Endothelial cell of umbilical vein (primary cell): ENCODE measurements at regions not wholly inside any gene's neighbourhood (a gene's known extent, or its start where the extent isn't known, plus 50 kb on each side); places are given as distances from the start of the nearest gene placed in this dataset.

Source experiments
- BruUV-seq: library from RNA; stranded (reverse); fragments of 400-500 nt; replicated peaks from 2 replicates; lab custom pipeline; 2021; lab: Mats Ljungman, UMichigan
- CTCF ChIA-PET: fragments of 300-600, 350-600 bp; sonication (Branson Sonifier 250); formaldehyde crosslinking; loops from one replicate; lab custom pipeline; 2021; ENCODE audit warnings: antibody characterized with exemption, inconsistent platforms; lab: Charles Lee
- POLR2A ChIA-PET: fragments of 300-600, 350-600 bp; sonication (Branson Sonifier 250); formaldehyde crosslinking; loops from one replicate; lab custom pipeline; 2021; ENCODE audit warnings: antibody characterized with exemption, inconsistent platforms; lab: Charles Lee
- DNase-seq: peaks from one replicate; pipeline ENCODE4 v3.0.0-alpha.2; 2011; ENCODE audit warnings: low read depth, low spot score
- FAIRE-seq: peaks from 2 replicates; lab custom pipeline; 2011; peaks lifted over from hg19 to GRCh38; lab: Jason Lieb, UNC
- H2AFZ ChIP-seq: 2 replicates; pipeline ENCODE4 v1.6.0; 2012; ENCODE audit warnings: low read depth, low read length, control low read depth, inconsistent platforms
- H3K27ac ChIP-seq: 2 replicates; pipeline ENCODE4 v1.5.1; 2011; ENCODE audit warnings: low read depth, mild to moderate bottlenecking, control low read depth, low read length, moderate library complexity; ENCODE audit not compliant: insufficient read depth
- H3K27me3 ChIP-seq, 2 experiments: 2 replicates each; pipeline versions ENCODE4 v1.6.0 to v1.6.1; 2011; ENCODE audit warnings: low read length in 2 of 2, mixed read lengths in 1 of 2; ENCODE audit not compliant: control insufficient read depth in 2 of 2, insufficient read depth in 2 of 2
- H3K36me3 ChIP-seq, 2 experiments: 2 replicates in 1 of 2; 3 replicates in 1 of 2; pipeline ENCODE4 v1.5.1; 2011; ENCODE audit warnings: low read length in 2 of 2, mild to moderate bottlenecking in 1 of 2, moderate library complexity in 1 of 2; ENCODE audit not compliant: control insufficient read depth in 2 of 2, insufficient read depth in 2 of 2; ENCODE audit errors: extremely low read depth in 1 of 2
- H3K4me1 ChIP-seq: 3 replicates; pipeline ENCODE4 v1.5.1; 2011; ENCODE audit warnings: mild to moderate bottlenecking, low read length; ENCODE audit not compliant: control insufficient read depth, insufficient read depth; ENCODE audit errors: extremely low read depth
- H3K4me2 ChIP-seq: 2 replicates; pipeline ENCODE4 v1.6.1; 2011; ENCODE audit warnings: low read length, control low read depth, mixed read lengths; ENCODE audit not compliant: insufficient read depth
- H3K4me3 ChIP-seq, 3 experiments: fragments of 200-600 bp in 1 of 3; sonication (generic), shearing (Covaris generic) in 1 of 3; replicated peaks in 1 of 3; 2 replicates each; pipeline ENCODE4 v1.5.1; 2011 to 2016; ENCODE audit warnings: control low read depth in 3 of 3, low read length in 3 of 3, mild to moderate bottlenecking in 2 of 3, inconsistent platforms in 1 of 3, low read depth in 1 of 3, moderate library complexity in 1 of 3; ENCODE audit not compliant: insufficient read depth in 1 of 3
- H3K79me2 ChIP-seq: 2 replicates; pipeline ENCODE4 v1.6.0; 2012; ENCODE audit warnings: low read length, inconsistent platforms; ENCODE audit not compliant: control insufficient read depth, insufficient read depth
- H3K9ac ChIP-seq: replicated peaks from 2 replicates; pipeline ENCODE3; 2011; ENCODE audit warnings: low read length, control low read depth; ENCODE audit not compliant: insufficient read depth; ENCODE audit errors: extremely low read depth
- H3K9me1 ChIP-seq: replicated peaks from 3 replicates; pipeline ENCODE4 v1.6.0; 2011; ENCODE audit warnings: mild to moderate bottlenecking, low read length; ENCODE audit not compliant: control insufficient read depth, insufficient read depth; ENCODE audit errors: extremely low read depth
- H3K9me3 ChIP-seq: replicated peaks from 2 replicates; pipeline ENCODE4 v1.5.1; 2012; ENCODE audit warnings: low read length, inconsistent platforms; ENCODE audit not compliant: control insufficient read depth, insufficient read depth
- H4K20me1 ChIP-seq: replicated peaks from 2 replicates; pipeline ENCODE3; 2011; ENCODE audit warnings: mild to moderate bottlenecking, low read length; ENCODE audit not compliant: control insufficient read depth, insufficient read depth; ENCODE audit errors: extremely low read depth
- CTCF ChIP-seq, 2 donors: IDR thresholded peaks; 1 replicate in 1 of 2; 2 replicates in 1 of 2; pipeline ENCODE4 v1.5.1; 2011; ENCODE audit warnings: low read length in 2 of 2, mild to moderate bottlenecking in 2 of 2, moderate library complexity in 2 of 2, control low read depth in 1 of 2, inconsistent platforms in 1 of 2, low read depth in 1 of 2; ENCODE audit not compliant: insufficient read depth in 1 of 2; ENCODE audit errors: extremely low read depth in 1 of 2
- EZH2 ChIP-seq: IDR thresholded peaks from 2 replicates; pipeline ENCODE4 v1.6.1; 2012; ENCODE audit warnings: borderline replicate concordance, low read depth, mild to moderate bottlenecking, moderate library complexity, low read length, inconsistent platforms; ENCODE audit not compliant: severe bottlenecking
- FOS ChIP-seq: IDR thresholded peaks from 2 replicates; pipeline ENCODE4 v1.6.1; 2011; ENCODE audit warnings: mild to moderate bottlenecking, low read length, moderate library complexity, borderline replicate concordance; ENCODE audit not compliant: insufficient read depth
- GATA2 ChIP-seq: IDR thresholded peaks from 2 replicates; pipeline ENCODE4 v1.7.0; 2011; ENCODE audit warnings: low read depth, mild to moderate bottlenecking, moderate library complexity, mixed read lengths, low read length; ENCODE audit not compliant: insufficient read length, insufficient read depth
- JUN ChIP-seq: IDR thresholded peaks from 2 replicates; pipeline ENCODE4 v1.6.1; 2011; ENCODE audit warnings: borderline replicate concordance, low read depth; ENCODE audit not compliant: insufficient read length, insufficient read depth
- MAX ChIP-seq: IDR thresholded peaks from 2 replicates; pipeline ENCODE4 v1.6.1; 2011; ENCODE audit not compliant: insufficient read depth, insufficient read length
- MYC ChIP-seq: IDR thresholded peaks from one replicate; pipeline ENCODE4 v1.6.1; 2011; ENCODE audit warnings: mild to moderate bottlenecking, low read depth, low read length
- POLR2A ChIP-seq: IDR thresholded peaks from 2 replicates; pipeline ENCODE4 v1.6.1; 2012; ENCODE audit warnings: low read depth, mild to moderate bottlenecking, control low read depth, low read length
- POLR2AphosphoS5 ChIP-seq: IDR thresholded peaks from 2 replicates; pipeline ENCODE4 v1.6.1; 2012; ENCODE audit warnings: low read depth, mild to moderate bottlenecking, control low read depth, low read length, moderate library complexity; ENCODE audit not compliant: insufficient read depth
- dilution Hi-C: fragments of 300-500 bp; cut with MboI; formaldehyde crosslinking; loops from one replicate; pipeline ENCODE4 v1.15.0; 2019; ENCODE audit warnings: low sequenced_read_pairs; ENCODE audit not compliant: extremely low pct_ligation_motif_present
- intact Hi-C: fragments of 100-400 bp; cut with micrococcal nuclease; formaldehyde crosslinking; loops from one replicate; pipeline ENCODE4 v1.10.0; 2022

- Histone ChIP-seq H3K27ac (no peak overlapping the region), H3K4me2 (no peak overlapping the region), H3K36me3 (no peaks in the 10 kb centered on the region), H3K9me1 (no peaks in the 10 kb centered on the region), H3K9ac (no peak overlapping the region), H3K79me2 (no peaks in the 10 kb centered on the region), H3K4me1 (no peaks in the 10 kb centered on the region), H3K4me3 (no peak overlapping the region), H3K9me3 (peaks cover 3% of the 10 kb centered on the region), H2AFZ (no peak overlapping the region), H4K20me1 (no peaks in the 10 kb centered on the region), H3K27me3 (no peaks in the 10 kb centered on the region)
- POLR2A ChIA-PET = no interaction called here
- FAIRE-seq (no peak), DNase-seq (no peak)
- TF ChIP-seq POLR2A (no peak), EZH2 (no peak), JUN (no peak), POLR2AphosphoS5 (no peak), MYC (no peak), CTCF (IDR thresholded peaks at IDR 0.05; ENCODE audit: extremely low read depth in 1 of 2, insufficient read depth in 1 of 2, low read depth in 1 of 2, low read length in 2 of 2) (no peak), MAX (no peak), GATA2 (no peak), FOS (no peak)
- CTCF ChIA-PET = no interaction called here
- BruUV-seq = no TSS peak
- dilution Hi-C loops (no loop called here), intact Hi-C loops (no loop called here)
These were observed 103.4 kb upstream of the TOX3 start for GRCh38 chr16:52650318-52650717.
